HG02642 (cell line): ENCODE measurements at regions not wholly inside any gene's neighbourhood (a gene's known extent, or its start where the extent isn't known, plus 50 kb on each side); places are given as distances from the start of the nearest gene placed in this dataset.

Experiments
- ATAC-seq: cut with Tn5 transposase; IDR thresholded peaks from one replicate; pipeline ENCODE4 v1.9.1; 2021; ENCODE audit warnings: mild to moderate bottlenecking; ENCODE audit not compliant: unreplicated experiment, poor library complexity

GRCh38 chr4:153997516-153997915, 208.6 kb upstream of the SFRP2 start:
- no peak for ATAC-seq

GRCh38 chr4:153989505-153989904, 200.6 kb upstream of the SFRP2 start:
- ATAC-seq, result no peak

- ATAC-seq, result no peak
Observed at GRCh38 chr4:153988492-153989363, 199.8 kb upstream of the SFRP2 start.

GRCh38 chr4:153987291-153987690, 198.4 kb upstream of the SFRP2 start:
- no peak for ATAC-seq

GRCh38 chr4:153976954-153977353, 188.1 kb upstream of the SFRP2 start:
- no peak for ATAC-seq

- ATAC-seq, result no peak
Observed at GRCh38 chr4:153974452-153974851, 185.6 kb upstream of the SFRP2 start.

- ATAC-seq, result no peak
Observed at GRCh38 chr4:153973942-153974341, 185.1 kb upstream of the SFRP2 start.

- no peak for ATAC-seq
Observed at GRCh38 chr4:153971899-153972298, 183.0 kb upstream of the SFRP2 start.

- ATAC-seq, result no peak
Observed at GRCh38 chr4:153970169-153970568, 181.3 kb upstream of the SFRP2 start.

- no peak for ATAC-seq
Observed at GRCh38 chr4:153969542-153969941, 180.7 kb upstream of the SFRP2 start.

- ATAC-seq, result no peak
Observed at GRCh38 chr4:153966641-153967040, 177.8 kb upstream of the SFRP2 start.

- no peak for ATAC-seq
Observed at GRCh38 chr4:153963216-153963615, 174.3 kb upstream of the SFRP2 start.

- ATAC-seq, result no peak
Observed at GRCh38 chr4:153962311-153963039, 173.6 kb upstream of the SFRP2 start.

- ATAC-seq, result no peak
Observed at GRCh38 chr4:153955327-153955726, 166.4 kb upstream of the SFRP2 start.

- ATAC-seq, result no peak
Observed at GRCh38 chr4:153954654-153955053, 165.8 kb upstream of the SFRP2 start.

GRCh38 chr4:153950100-153950979, 161.5 kb upstream of the SFRP2 start:
- ATAC-seq, result no peak

- ATAC-seq, result no peak
Observed at GRCh38 chr4:153948041-153948440, 159.2 kb upstream of the SFRP2 start.

- ATAC-seq, result no peak
Observed at GRCh38 chr4:153947124-153947523, 158.2 kb upstream of the SFRP2 start.

- ATAC-seq, result no peak
Observed at GRCh38 chr4:153945704-153946103, 156.8 kb upstream of the SFRP2 start.

GRCh38 chr4:153943738-153944415, 155.0 kb upstream of the SFRP2 start:
- ATAC-seq, result no peak
